ENCODE measurements at regions not wholly inside any gene's neighbourhood (a gene's known extent, or its start where the extent isn't known, plus 50 kb on each side); places are given as distances from the start of the nearest gene placed in this dataset.

DNA sequence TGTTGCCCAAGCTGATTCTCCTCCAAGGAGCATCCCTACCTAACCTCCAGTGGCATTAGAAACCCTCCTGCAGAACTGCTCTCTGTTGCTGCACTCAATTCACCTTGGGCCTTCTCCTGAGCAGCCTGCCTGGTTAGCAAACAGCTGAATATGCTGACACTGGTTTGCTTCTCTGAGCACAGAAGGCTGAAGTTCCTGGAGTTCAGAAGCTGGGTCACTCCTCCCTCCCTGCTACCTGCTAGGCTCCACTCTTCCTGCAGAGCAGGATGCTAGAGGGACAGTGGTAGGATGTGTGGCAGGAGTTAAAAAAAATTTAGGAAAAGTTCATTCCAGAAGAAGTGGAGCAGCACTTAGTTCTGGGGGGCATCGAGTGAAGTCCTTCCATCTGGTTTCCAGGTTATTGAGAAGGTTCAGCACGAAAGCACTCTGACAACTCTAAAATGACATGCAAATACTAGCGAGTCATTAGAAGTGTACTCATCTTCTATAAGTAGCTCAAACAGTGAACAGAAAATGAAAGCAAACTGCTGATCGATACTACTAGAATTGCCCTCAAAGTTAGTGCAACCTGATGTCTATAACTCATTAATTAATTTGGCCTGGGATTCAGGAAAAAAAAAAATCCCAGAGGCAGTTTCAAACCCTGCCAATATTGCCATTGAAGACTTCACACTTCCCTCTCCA lies 293.7 kb downstream of the POU4F1 start:
- no peak for DNase-seq (ENCODE audit: low spot score)
- no peak overlapping the region for H3K27ac ChIP-seq
- POLR2A ChIA-PET (ENCODE audit: low non-redundant PET), result no interaction called here
- no peak for TF ChIP-seq CTCF (conservative IDR thresholded peaks at IDR 0.05; ENCODE audit: low read depth)
- CTCF ChIA-PET, result no interaction called here

- no peak for TF ChIP-seq CTCF (conservative IDR thresholded peaks at IDR 0.05; ENCODE audit: low read depth)
- no peak for DNase-seq (ENCODE audit: low spot score)
- POLR2A ChIA-PET (ENCODE audit: low non-redundant PET), result no interaction called here
- CTCF ChIA-PET, result no interaction called here
- H3K27ac ChIP-seq, result no peak overlapping the region
These were observed 296.7 kb downstream of the POU4F1 start for GRCh38 chr13:78306519-78307206.

DNA sequence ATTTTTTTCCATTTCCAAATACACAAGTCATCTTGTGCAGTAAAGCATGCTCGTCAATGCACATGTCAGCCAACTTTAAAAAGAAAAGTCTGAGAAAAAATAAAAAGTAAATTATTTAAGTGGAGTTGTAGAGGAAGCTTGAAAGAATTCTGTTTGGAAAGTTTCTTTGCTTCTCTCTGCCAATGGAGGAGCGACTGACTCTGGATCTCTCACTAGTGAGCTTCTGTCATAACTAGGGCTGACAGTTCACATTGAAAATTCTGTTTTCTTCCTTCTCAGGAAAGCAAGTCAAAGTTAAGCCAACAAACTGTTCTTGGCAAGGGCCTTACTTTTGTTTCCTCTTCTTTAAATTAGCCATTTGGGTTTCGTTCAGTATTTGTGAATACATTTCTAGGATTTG lies 298.2 kb downstream of the POU4F1 start:
- H3K27ac ChIP-seq, result no peak overlapping the region
- TF ChIP-seq CTCF (conservative IDR thresholded peaks at IDR 0.05; ENCODE audit: low read depth), result no peak
- DNase-seq (ENCODE audit: low spot score), result no peak
- ChIA-PET CTCF (no interaction called here), POLR2A (ENCODE audit: low non-redundant PET) (no interaction called here)

DNA sequence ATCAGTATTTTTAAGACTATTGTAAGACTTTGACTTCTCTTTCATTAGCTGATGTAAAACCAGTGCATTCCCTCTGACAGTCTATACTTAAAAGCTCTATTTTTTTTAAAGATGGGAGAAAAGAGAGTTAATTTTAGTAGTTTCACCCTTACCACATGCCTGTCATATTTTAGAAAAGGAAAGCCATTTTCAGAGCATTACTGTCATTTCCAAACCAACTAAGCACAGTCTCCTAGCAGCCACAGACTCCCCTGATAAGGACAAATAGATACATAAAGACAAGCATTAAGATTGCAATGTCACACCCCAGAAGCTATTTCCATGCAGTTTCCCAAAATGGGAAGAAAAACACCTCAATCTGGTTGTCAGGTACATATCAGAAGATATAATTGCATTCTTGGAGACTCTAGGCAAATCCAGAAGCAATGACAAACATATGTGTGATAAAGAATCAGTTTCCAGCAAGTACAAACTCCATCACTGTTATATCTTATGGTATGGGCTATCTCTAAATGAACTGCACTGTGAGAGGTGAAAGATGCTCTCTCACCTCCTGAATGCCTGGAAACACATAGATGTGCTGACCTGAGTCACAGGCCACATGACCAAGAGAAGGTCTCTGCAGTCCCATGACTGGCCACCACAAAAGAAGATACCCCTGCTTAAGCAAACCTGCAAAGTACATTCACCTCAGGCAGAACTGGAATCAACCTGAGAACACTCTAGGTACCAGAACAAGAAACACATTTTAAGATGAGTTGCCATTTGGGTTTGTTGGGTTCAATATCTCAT lies 303.3 kb downstream of the POU4F1 start:
- CTCF ChIA-PET, result interaction anchor here (0.6 kb wide), 2 partner anchors 59 to 1581 kb away, joined by 3 to 4 read pairs; no protein-coding TSS in a partner anchor
- POLR2A ChIA-PET (ENCODE audit: low non-redundant PET), result no interaction called here

DNA sequence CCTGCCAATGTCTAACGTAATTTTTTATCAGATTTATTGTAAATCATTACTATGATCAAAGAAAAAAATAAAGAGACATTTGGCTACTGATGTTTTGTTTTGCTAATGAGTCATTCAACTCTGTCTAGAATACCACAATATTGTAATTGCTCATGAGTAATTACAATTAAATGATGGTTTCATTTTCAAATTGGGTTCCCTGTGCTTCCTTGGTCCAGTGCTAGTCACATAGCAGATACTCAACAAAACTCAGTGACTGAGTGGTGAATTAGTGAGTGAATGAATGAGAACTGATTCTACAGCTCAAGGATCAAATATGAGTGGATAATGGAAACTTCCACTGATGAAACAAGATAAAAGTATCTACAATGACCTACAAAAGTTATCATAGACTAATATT lies 304.7 kb downstream of the POU4F1 start:
- H3K27ac ChIP-seq, result no peak overlapping the region
- CTCF ChIA-PET, result no interaction called here
- no peak for DNase-seq (ENCODE audit: low spot score)
- TF ChIP-seq CTCF (conservative IDR thresholded peaks at IDR 0.05; ENCODE audit: low read depth), result no peak
- POLR2A ChIA-PET (ENCODE audit: low non-redundant PET), result no interaction called here

More for the DNA sequence above, 303.3 kb downstream of the POU4F1 start:
- no peak for DNase-seq (ENCODE audit: low spot score)
- no peak for TF ChIP-seq CTCF (conservative IDR thresholded peaks at IDR 0.05; ENCODE audit: low read depth)
- H3K27ac ChIP-seq, result no peak overlapping the region

GRCh38 chr13:78286748-78287147 lies 316.6 kb downstream of the POU4F1 start:
- H3K27ac ChIP-seq, result no peak overlapping the region
- ChIA-PET POLR2A (ENCODE audit: low non-redundant PET) (no interaction called here), CTCF (no interaction called here)
- no peak for DNase-seq (ENCODE audit: low spot score)
- no peak for TF ChIP-seq CTCF (conservative IDR thresholded peaks at IDR 0.05; ENCODE audit: low read depth)
